ENCODE measurements at regions not wholly inside any gene's neighbourhood (a gene's known extent, or its start where the extent isn't known, plus 50 kb on each side); places are given as distances from the start of the nearest gene placed in this dataset.
A peak's percentile ranks its signal among the peaks of the same experiment; 100 is the strongest.

GRCh38 chr9:89776795-89777525, 172.1 kb downstream of the GADD45G start:
- Histone ChIP-seq H3K9me3 (ENCODE audit: control insufficient read depth, low read length) (no peaks in the 10 kb centered on the region), H3K9ac (ENCODE audit: extremely low read depth, low read length, poor library complexity, severe bottlenecking) (no peak overlapping the region), H3K27ac (ENCODE audit: low read depth, low read length) (no peak overlapping the region), H3K36me3 (ENCODE audit: control insufficient read depth, insufficient read depth, low read length) (no peaks in the 10 kb centered on the region), H3K4me3 (ENCODE audit: low read length) (no peak overlapping the region), H3K4me1 (ENCODE audit: control insufficient read depth, insufficient read depth, low read length) (no peaks in the 10 kb centered on the region), H3K27me3 (ENCODE audit: control insufficient read depth, insufficient read depth, low read length, poor library complexity, severe bottlenecking) (no peaks in the 10 kb centered on the region)
- Mint-ChIP-seq H3K27me3 (ENCODE audit: insufficient read depth) (peaks cover 2% of the 10 kb centered on the region), H3K4me3 (no peak overlapping the region), H3K36me3 (ENCODE audit: low read depth) (no peaks in the 10 kb centered on the region), H3K27ac (no peak overlapping the region), H3K9me3 (no peaks in the 10 kb centered on the region), H3K4me1 (no peaks in the 10 kb centered on the region)
- peak; percentile 28 for DNase-seq
- WGBS, 2 experiments (ENCODE audit: insufficient coverage in 1 of 2, insufficient read length in 1 of 2), result 79 to 82% methylated on average over 8 to 11 of the region's 11 CpGs
- TF ChIP-seq CTCF (conservative IDR thresholded peaks at IDR 0.05), result no peak

DNA sequence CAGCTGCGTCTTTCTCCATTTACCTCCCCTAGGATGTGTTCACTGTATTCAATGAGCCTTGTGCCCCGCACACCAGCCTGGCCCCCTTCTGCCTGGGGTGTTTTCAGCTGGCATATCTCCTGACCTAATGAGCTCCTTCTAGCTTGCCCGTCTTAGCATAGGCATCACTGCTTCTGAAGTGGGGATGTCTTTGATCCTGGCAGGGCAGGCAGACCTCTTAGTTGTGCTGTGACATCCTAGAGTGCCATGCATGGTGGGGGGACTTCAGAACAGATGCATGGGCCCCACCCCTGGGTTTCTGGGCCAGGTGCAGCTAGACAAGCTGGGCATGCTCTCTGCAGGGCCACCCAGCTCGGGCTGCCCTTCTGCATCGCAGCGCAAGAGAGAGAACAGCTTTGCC, 172.7 kb downstream of the GADD45G start:
- Mint-ChIP-seq H3K36me3 (ENCODE audit: low read depth) (no peaks in the 10 kb centered on the region), H3K27ac (no peak overlapping the region), H3K27me3 (ENCODE audit: insufficient read depth) (peaks cover 2% of the 10 kb centered on the region), H3K4me1 (no peaks in the 10 kb centered on the region), H3K4me3 (no peak overlapping the region), H3K9me3 (no peaks in the 10 kb centered on the region)
- no peak overlapping the region for H3K27ac ChIP-seq (ENCODE audit: low read depth, low read length)
- no peaks in the 10 kb centered on the region for H3K27me3 ChIP-seq (ENCODE audit: control insufficient read depth, insufficient read depth, low read length, poor library complexity, severe bottlenecking)
- no peaks in the 10 kb centered on the region for H3K9me3 ChIP-seq (ENCODE audit: control insufficient read depth, low read length)
- WGBS, 2 experiments (ENCODE audit: insufficient coverage in 1 of 2, insufficient read length in 1 of 2), result 75% methylated on average over 5 to 6 of the region's 6 CpGs
- peak; percentile 34 for DNase-seq
- no peak overlapping the region for H3K9ac ChIP-seq (ENCODE audit: extremely low read depth, low read length, poor library complexity, severe bottlenecking)
- H3K4me3 ChIP-seq (ENCODE audit: low read length), result no peak overlapping the region
- no peak for TF ChIP-seq CTCF (conservative IDR thresholded peaks at IDR 0.05)
- H3K36me3 ChIP-seq (ENCODE audit: control insufficient read depth, insufficient read depth, low read length), result no peaks in the 10 kb centered on the region
- H3K4me1 ChIP-seq (ENCODE audit: control insufficient read depth, insufficient read depth, low read length), result no peaks in the 10 kb centered on the region

DNA sequence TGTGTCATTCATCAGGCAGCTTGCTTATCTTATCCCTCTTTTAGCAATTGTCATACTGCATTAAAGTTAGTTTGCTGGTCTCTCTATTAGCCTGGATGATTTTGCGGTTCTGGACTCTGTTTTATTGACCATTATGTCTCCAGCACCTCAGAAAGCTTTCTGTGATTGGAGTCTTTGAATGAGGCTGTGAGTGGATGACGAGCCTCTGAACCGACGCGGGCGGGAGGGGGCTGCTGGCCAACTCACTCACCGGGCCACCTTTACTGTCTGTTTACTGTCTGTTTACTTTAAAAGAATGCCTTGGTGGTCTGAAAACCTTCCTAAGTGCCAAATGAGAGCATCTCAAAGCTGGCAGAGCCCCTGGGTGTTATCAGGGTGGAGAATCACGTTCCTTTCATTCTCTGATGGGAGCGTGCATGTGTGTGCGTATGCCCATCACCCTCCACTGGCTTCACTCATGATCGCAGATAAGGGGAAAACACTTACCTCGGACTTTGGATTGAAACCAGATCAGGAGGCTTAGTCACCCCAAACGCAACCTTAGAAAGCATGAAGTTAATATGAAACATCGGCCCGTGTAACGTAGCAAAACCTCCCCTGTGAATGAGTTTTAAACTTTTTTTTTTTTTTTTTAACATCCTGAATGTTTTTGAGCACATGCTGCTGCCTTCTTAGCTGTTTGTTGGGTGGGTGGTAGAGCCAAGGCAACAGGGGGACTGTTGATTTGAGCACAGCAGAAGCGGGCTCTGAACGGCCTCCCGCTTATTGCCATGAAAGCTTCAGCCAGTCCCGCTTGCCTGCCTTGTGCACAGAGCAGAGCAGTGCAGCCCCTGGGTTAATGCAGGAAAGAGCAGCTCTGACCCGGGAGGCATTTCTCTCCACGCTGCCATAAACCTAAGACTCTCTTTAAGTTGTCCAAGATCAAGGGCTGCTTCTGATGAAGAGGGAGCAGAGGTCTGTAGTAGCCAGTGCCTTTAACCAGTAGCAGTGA, 173.6 kb downstream of the GADD45G start:
- Histone ChIP-seq H3K4me3 (ENCODE audit: low read length) (no peak overlapping the region), H3K27ac (ENCODE audit: low read depth, low read length) (no peak overlapping the region), H3K27me3 (ENCODE audit: control insufficient read depth, insufficient read depth, low read length, poor library complexity, severe bottlenecking) (no peaks in the 10 kb centered on the region), H3K9ac (ENCODE audit: extremely low read depth, low read length, poor library complexity, severe bottlenecking) (no peak overlapping the region), H3K9me3 (ENCODE audit: control insufficient read depth, low read length) (no peaks in the 10 kb centered on the region), H3K4me1 (ENCODE audit: control insufficient read depth, insufficient read depth, low read length) (no peaks in the 10 kb centered on the region), H3K36me3 (ENCODE audit: control insufficient read depth, insufficient read depth, low read length) (no peaks in the 10 kb centered on the region)
- no peak for TF ChIP-seq CTCF (conservative IDR thresholded peaks at IDR 0.05)
- 94 to 96% methylated on average over 22 of the region's 22 CpGs for WGBS, 2 experiments (ENCODE audit: insufficient coverage in 1 of 2, insufficient read length in 1 of 2)
- Mint-ChIP-seq H3K9me3 (no peaks in the 10 kb centered on the region), H3K4me3 (no peak overlapping the region), H3K27ac (no peak overlapping the region), H3K4me1 (no peaks in the 10 kb centered on the region), H3K27me3 (ENCODE audit: insufficient read depth) (peaks cover 2% of the 10 kb centered on the region), H3K36me3 (ENCODE audit: low read depth) (no peaks in the 10 kb centered on the region)
- peak; percentile 36 for DNase-seq

All from endodermal cell (in vitro differentiated cells).